Endothelial cell of umbilical vein (primary cell): ENCODE measurements at regions not wholly inside any gene's neighbourhood (a gene's known extent, or its start where the extent isn't known, plus 50 kb on each side); places are given as distances from the start of the nearest gene placed in this dataset.
"Not testable (repeated sequence)": the region's sequence is repeated elsewhere in the genome, so short reads cannot be mapped to it uniquely, and the experiment has no call there.

Source experiments
- BruUV-seq: library from RNA; stranded (reverse); fragments of 400-500 nt; replicated peaks from 2 replicates; lab custom pipeline; 2021; lab: Mats Ljungman, UMichigan
- CTCF ChIA-PET: fragments of 300-600, 350-600 bp; sonication (Branson Sonifier 250); formaldehyde crosslinking; loops from one replicate; lab custom pipeline; 2021; ENCODE audit warnings: antibody characterized with exemption, inconsistent platforms; lab: Charles Lee
- POLR2A ChIA-PET: fragments of 300-600, 350-600 bp; sonication (Branson Sonifier 250); formaldehyde crosslinking; loops from one replicate; lab custom pipeline; 2021; ENCODE audit warnings: antibody characterized with exemption, inconsistent platforms; lab: Charles Lee
- DNase-seq: peaks from one replicate; pipeline ENCODE4 v3.0.0-alpha.2; 2011; ENCODE audit warnings: low read depth, low spot score
- FAIRE-seq: peaks from 2 replicates; lab custom pipeline; 2011; peaks lifted over from hg19 to GRCh38; lab: Jason Lieb, UNC
- H2AFZ ChIP-seq: 2 replicates; pipeline ENCODE4 v1.6.0; 2012; ENCODE audit warnings: low read depth, low read length, control low read depth, inconsistent platforms
- H3K27ac ChIP-seq: 2 replicates; pipeline ENCODE4 v1.5.1; 2011; ENCODE audit warnings: low read depth, mild to moderate bottlenecking, control low read depth, low read length, moderate library complexity; ENCODE audit not compliant: insufficient read depth
- H3K27me3 ChIP-seq, 2 experiments: 2 replicates each; pipeline versions ENCODE4 v1.6.0 to v1.6.1; 2011; ENCODE audit warnings: low read length in 2 of 2, mixed read lengths in 1 of 2; ENCODE audit not compliant: control insufficient read depth in 2 of 2, insufficient read depth in 2 of 2
- H3K36me3 ChIP-seq, 2 experiments: 2 replicates in 1 of 2; 3 replicates in 1 of 2; pipeline ENCODE4 v1.5.1; 2011; ENCODE audit warnings: low read length in 2 of 2, mild to moderate bottlenecking in 1 of 2, moderate library complexity in 1 of 2; ENCODE audit not compliant: control insufficient read depth in 2 of 2, insufficient read depth in 2 of 2; ENCODE audit errors: extremely low read depth in 1 of 2
- H3K4me1 ChIP-seq: 3 replicates; pipeline ENCODE4 v1.5.1; 2011; ENCODE audit warnings: mild to moderate bottlenecking, low read length; ENCODE audit not compliant: control insufficient read depth, insufficient read depth; ENCODE audit errors: extremely low read depth
- H3K4me2 ChIP-seq: 2 replicates; pipeline ENCODE4 v1.6.1; 2011; ENCODE audit warnings: low read length, control low read depth, mixed read lengths; ENCODE audit not compliant: insufficient read depth
- H3K4me3 ChIP-seq, 3 experiments: fragments of 200-600 bp in 1 of 3; sonication (generic), shearing (Covaris generic) in 1 of 3; replicated peaks in 1 of 3; 2 replicates each; pipeline ENCODE4 v1.5.1; 2011 to 2016; ENCODE audit warnings: control low read depth in 3 of 3, low read length in 3 of 3, mild to moderate bottlenecking in 2 of 3, inconsistent platforms in 1 of 3, low read depth in 1 of 3, moderate library complexity in 1 of 3; ENCODE audit not compliant: insufficient read depth in 1 of 3
- H3K79me2 ChIP-seq: 2 replicates; pipeline ENCODE4 v1.6.0; 2012; ENCODE audit warnings: low read length, inconsistent platforms; ENCODE audit not compliant: control insufficient read depth, insufficient read depth
- H3K9ac ChIP-seq: replicated peaks from 2 replicates; pipeline ENCODE3; 2011; ENCODE audit warnings: low read length, control low read depth; ENCODE audit not compliant: insufficient read depth; ENCODE audit errors: extremely low read depth
- H3K9me1 ChIP-seq: replicated peaks from 3 replicates; pipeline ENCODE4 v1.6.0; 2011; ENCODE audit warnings: mild to moderate bottlenecking, low read length; ENCODE audit not compliant: control insufficient read depth, insufficient read depth; ENCODE audit errors: extremely low read depth
- H3K9me3 ChIP-seq: replicated peaks from 2 replicates; pipeline ENCODE4 v1.5.1; 2012; ENCODE audit warnings: low read length, inconsistent platforms; ENCODE audit not compliant: control insufficient read depth, insufficient read depth
- H4K20me1 ChIP-seq: replicated peaks from 2 replicates; pipeline ENCODE3; 2011; ENCODE audit warnings: mild to moderate bottlenecking, low read length; ENCODE audit not compliant: control insufficient read depth, insufficient read depth; ENCODE audit errors: extremely low read depth
- EZH2 ChIP-seq: IDR thresholded peaks from 2 replicates; pipeline ENCODE4 v1.6.1; 2012; ENCODE audit warnings: borderline replicate concordance, low read depth, mild to moderate bottlenecking, moderate library complexity, low read length, inconsistent platforms; ENCODE audit not compliant: severe bottlenecking
- FOS ChIP-seq: IDR thresholded peaks from 2 replicates; pipeline ENCODE4 v1.6.1; 2011; ENCODE audit warnings: mild to moderate bottlenecking, low read length, moderate library complexity, borderline replicate concordance; ENCODE audit not compliant: insufficient read depth
- JUN ChIP-seq: IDR thresholded peaks from 2 replicates; pipeline ENCODE4 v1.6.1; 2011; ENCODE audit warnings: borderline replicate concordance, low read depth; ENCODE audit not compliant: insufficient read length, insufficient read depth
- MAX ChIP-seq: IDR thresholded peaks from 2 replicates; pipeline ENCODE4 v1.6.1; 2011; ENCODE audit not compliant: insufficient read depth, insufficient read length
- MYC ChIP-seq: IDR thresholded peaks from one replicate; pipeline ENCODE4 v1.6.1; 2011; ENCODE audit warnings: mild to moderate bottlenecking, low read depth, low read length
- POLR2A ChIP-seq: IDR thresholded peaks from 2 replicates; pipeline ENCODE4 v1.6.1; 2012; ENCODE audit warnings: low read depth, mild to moderate bottlenecking, control low read depth, low read length
- POLR2AphosphoS5 ChIP-seq: IDR thresholded peaks from 2 replicates; pipeline ENCODE4 v1.6.1; 2012; ENCODE audit warnings: low read depth, mild to moderate bottlenecking, control low read depth, low read length, moderate library complexity; ENCODE audit not compliant: insufficient read depth
- dilution Hi-C: fragments of 300-500 bp; cut with MboI; formaldehyde crosslinking; loops from one replicate; pipeline ENCODE4 v1.15.0; 2019; ENCODE audit warnings: low sequenced_read_pairs; ENCODE audit not compliant: extremely low pct_ligation_motif_present
- intact Hi-C: fragments of 100-400 bp; cut with micrococcal nuclease; formaldehyde crosslinking; loops from one replicate; pipeline ENCODE4 v1.10.0; 2022

- no peaks in the 10 kb centered on the region for H3K9me1 ChIP-seq
- CTCF ChIA-PET, result no interaction called here
- intact Hi-C loops, result no loop called here
Measured at GRCh38 chrX:117607561-117607960, 509.0 kb downstream of the KLHL13 start.

GRCh38 chrX:117606101-117606500 is 510.5 kb downstream of the KLHL13 start:
- dilution Hi-C loops, H3K79me2 ChIP-seq, CTCF ChIA-PET: not testable (repeated sequence)

More at GRCh38 chrX:117607561-117607960, 509.0 kb downstream of the KLHL13 start:
- no TSS peak for BruUV-seq
- no peak overlapping the region for H3K4me2 ChIP-seq
- FAIRE-seq (no peak), DNase-seq (no peak)
- H3K9ac ChIP-seq, result no peak overlapping the region
- no peaks in the 10 kb centered on the region for H3K27me3 ChIP-seq
- H3K4me3 ChIP-seq, result no peak overlapping the region
- POLR2A ChIA-PET, result no interaction called here
- no peaks in the 10 kb centered on the region for H3K36me3 ChIP-seq
- no peak overlapping the region for H3K27ac ChIP-seq
- no peak overlapping the region for H2AFZ ChIP-seq
- H3K4me1 ChIP-seq, result no peaks in the 10 kb centered on the region
- no peaks in the 10 kb centered on the region for H3K79me2 ChIP-seq
- no peak for TF ChIP-seq FOS
- TF ChIP-seq EZH2, result no peak
- no peak for TF ChIP-seq JUN
- TF ChIP-seq POLR2A, result no peak
- no peak for TF ChIP-seq POLR2AphosphoS5
- no peak for TF ChIP-seq MYC
- TF ChIP-seq MAX, result no peak
- no peaks in the 10 kb centered on the region for H3K9me3 ChIP-seq
- dilution Hi-C loops, result no loop called here
- no peaks in the 10 kb centered on the region for H4K20me1 ChIP-seq

More at GRCh38 chrX:117606101-117606500, 510.5 kb downstream of the KLHL13 start:
- H2AFZ ChIP-seq, FAIRE-seq, DNase-seq, H3K36me3 ChIP-seq, H3K27ac ChIP-seq, BruUV-seq, H4K20me1 ChIP-seq, H3K9me3 ChIP-seq, H3K27me3 ChIP-seq, H3K4me1 ChIP-seq, POLR2A ChIA-PET, intact Hi-C loops, H3K4me3 ChIP-seq, H3K9ac ChIP-seq, H3K4me2 ChIP-seq, H3K9me1 ChIP-seq: not testable (repeated sequence)
